ENCODE measurements at regions not wholly inside any gene's neighbourhood (a gene's known extent, or its start where the extent isn't known, plus 50 kb on each side); places are given as distances from the start of the nearest gene placed in this dataset.

GRCh38 chr2:64350996-64351395 lies 103.0 kb upstream of the LGALSL start:
- TF ChIP-seq CTCF (IDR thresholded peaks at IDR 0.05) (no peak), POLR2AphosphoS5 (IDR thresholded peaks at IDR 0.05; ENCODE audit: insufficient read depth in 1 of 2, low read depth in 1 of 2) (no peak)
